DOHH2 (cell line): ENCODE measurements at regions not wholly inside any gene's neighbourhood (a gene's known extent, or its start where the extent isn't known, plus 50 kb on each side); places are given as distances from the start of the nearest gene placed in this dataset.

Source experiments
- H3F3A ChIP-seq: fragments of 200-600 bp; sonication (generic), shearing (Covaris generic); 2 replicates; pipeline ENCODE4 v1.6.0; 2016; ENCODE audit warnings: antibody characterized with exemption, mild to moderate bottlenecking; ENCODE audit not compliant: control insufficient read depth, insufficient read depth
- H3K27ac ChIP-seq: fragments of 200-600 bp; sonication (generic); 2 replicates; pipeline ENCODE4 v1.5.1; 2014; ENCODE audit warnings: low read depth, mild to moderate bottlenecking, low read length, moderate library complexity
- H3K27me3 ChIP-seq: fragments of 200-600 bp; sonication (generic); 2 replicates; pipeline ENCODE4 v1.6.1; 2014; ENCODE audit warnings: mild to moderate bottlenecking, low read length, mixed read lengths; ENCODE audit not compliant: control insufficient read depth
- H3K36me3 ChIP-seq: fragments of 200-600 bp; sonication (generic); 2 replicates; pipeline ENCODE4 v1.6.1; 2014; ENCODE audit warnings: mild to moderate bottlenecking, low read length, moderate library complexity, mixed read lengths; ENCODE audit not compliant: control insufficient read depth
- H3K4me1 ChIP-seq: fragments of 200-600 bp; sonication (generic); 2 replicates; pipeline ENCODE4 v1.6.1; 2014; ENCODE audit warnings: mild to moderate bottlenecking, low read length, mixed read lengths; ENCODE audit not compliant: control insufficient read depth
- H3K4me2 ChIP-seq: fragments of 200-600 bp; sonication (generic); 2 replicates; pipeline ENCODE4 v1.6.0; 2014; ENCODE audit warnings: mild to moderate bottlenecking, low read length, moderate library complexity
- H3K4me3 ChIP-seq: fragments of 200-600 bp; sonication (generic); 2 replicates; pipeline ENCODE4 v1.5.1; 2014; ENCODE audit warnings: mild to moderate bottlenecking, low read length, mixed read lengths
- H3K79me2 ChIP-seq: fragments of 200-600 bp; sonication (generic); 2 replicates; pipeline ENCODE4 v1.6.1; 2014; ENCODE audit warnings: mild to moderate bottlenecking, low read length, mixed read lengths; ENCODE audit not compliant: control insufficient read depth
- H3K9me2 ChIP-seq: fragments of 200-600 bp; sonication (generic); replicated peaks from 2 replicates; pipeline ENCODE4 v1.6.1; 2014; ENCODE audit warnings: mild to moderate bottlenecking, low read length, mixed read lengths; ENCODE audit not compliant: control insufficient read depth
- H3K9me3 ChIP-seq: fragments of 200-600 bp; sonication (generic); 2 replicates; pipeline ENCODE4 v1.6.1; 2014; ENCODE audit warnings: antibody characterized with exemption, low read length, mixed read lengths; ENCODE audit not compliant: control insufficient read depth, insufficient read depth
- H4K20me1 ChIP-seq: fragments of 200-600 bp; sonication (generic); 2 replicates; pipeline ENCODE4 v1.6.0; 2014; ENCODE audit warnings: low read depth, mild to moderate bottlenecking, antibody characterized with exemption, low read length, moderate library complexity; ENCODE audit not compliant: control insufficient read depth, insufficient read depth
- CTCF ChIP-seq: fragments of 200-600 bp; sonication (generic); IDR thresholded peaks from one replicate; pipeline ENCODE4 v1.5.1; 2014; ENCODE audit warnings: antibody characterized with exemption, mild to moderate bottlenecking, low read depth, low read length; ENCODE audit not compliant: poor library complexity, severe bottlenecking
- EZH2phosphoT487 ChIP-seq: fragments of 200-600 bp; sonication (generic); IDR thresholded peaks from 2 replicates; pipeline ENCODE4 v1.6.1; 2017; ENCODE audit warnings: borderline replicate concordance, mild to moderate bottlenecking, antibody characterized with exemption, low read length, moderate library complexity, mixed read lengths

- no peak overlapping the region for H3K4me2 ChIP-seq
- H3K4me3 ChIP-seq = no peak overlapping the region
- no peaks in the 10 kb centered on the region for H3F3A ChIP-seq
- H3K9me3 ChIP-seq = peaks cover 4% of the 10 kb centered on the region
- H3K27me3 ChIP-seq = no peaks in the 10 kb centered on the region
- no peak overlapping the region for H3K27ac ChIP-seq
- H3K79me2 ChIP-seq = no peaks in the 10 kb centered on the region
- H3K9me2 ChIP-seq = no peaks in the 10 kb centered on the region
- H3K36me3 ChIP-seq = no peaks in the 10 kb centered on the region
- peaks cover 22% of the 10 kb centered on the region for H3K4me1 ChIP-seq
- TF ChIP-seq EZH2phosphoT487 (no peak), CTCF (no peak)
- no peaks in the 10 kb centered on the region for H4K20me1 ChIP-seq
These were observed 68.2 kb upstream of the CXCR4 start for GRCh38 chr2:136185981-136186776.

GRCh38 chr2:136183097-136183496, 65.1 kb upstream of the CXCR4 start:
- H3F3A ChIP-seq = no peaks in the 10 kb centered on the region
- no peak overlapping the region for H3K27ac ChIP-seq
- no peaks in the 10 kb centered on the region for H3K27me3 ChIP-seq
- no peaks in the 10 kb centered on the region for H3K79me2 ChIP-seq
- no peaks in the 10 kb centered on the region for H4K20me1 ChIP-seq
- H3K4me2 ChIP-seq = no peak overlapping the region
- no peaks in the 10 kb centered on the region for H3K9me2 ChIP-seq
- H3K4me1 ChIP-seq = no peaks in the 10 kb centered on the region; the same call in 1 of the 2 replicates
- H3K4me3 ChIP-seq = no peak overlapping the region
- H3K9me3 ChIP-seq = peaks cover 18% of the 10 kb centered on the region
- no peaks in the 10 kb centered on the region for H3K36me3 ChIP-seq
- TF ChIP-seq EZH2phosphoT487 (no peak), CTCF (no peak)

- no peaks in the 10 kb centered on the region for H4K20me1 ChIP-seq
- H3K27ac ChIP-seq = no peak overlapping the region
- H3K9me3 ChIP-seq = peaks cover 18% of the 10 kb centered on the region
- H3K4me2 ChIP-seq = no peak overlapping the region
- H3K36me3 ChIP-seq = no peaks in the 10 kb centered on the region
- no peaks in the 10 kb centered on the region for H3K9me2 ChIP-seq
- H3K27me3 ChIP-seq = no peaks in the 10 kb centered on the region
- H3K4me3 ChIP-seq = no peak overlapping the region
- H3K4me1 ChIP-seq = no peaks in the 10 kb centered on the region; the same call in 1 of the 2 replicates
- TF ChIP-seq EZH2phosphoT487 (no peak), CTCF (no peak)
- no peaks in the 10 kb centered on the region for H3K79me2 ChIP-seq
- no peaks in the 10 kb centered on the region for H3F3A ChIP-seq
These were observed 64.4 kb upstream of the CXCR4 start for GRCh38 chr2:136182315-136182714.
